ENCODE measurements at regions not wholly inside any gene's neighbourhood (a gene's known extent, or its start where the extent isn't known, plus 50 kb on each side); places are given as distances from the start of the nearest gene placed in this dataset.

DNA sequence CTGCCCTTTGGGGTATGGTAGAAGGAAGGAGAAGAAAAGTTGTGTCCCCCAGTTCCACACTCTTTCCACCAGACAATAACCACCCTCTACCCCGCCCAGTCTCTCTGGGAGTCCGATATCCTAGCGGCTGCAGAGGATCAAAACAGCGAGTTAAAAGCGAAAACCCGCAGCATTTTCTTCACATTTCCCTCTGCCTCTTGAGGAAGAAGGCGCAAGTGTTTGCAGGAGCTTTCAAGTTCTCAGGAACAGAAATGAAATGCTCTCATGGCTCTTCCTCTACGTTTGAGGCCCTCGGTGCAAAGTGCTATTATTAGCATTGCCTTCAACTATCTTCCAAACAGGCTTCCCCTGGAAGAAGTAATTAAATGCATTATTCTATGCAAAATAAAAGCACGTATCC is 52.2 kb upstream of the CCDC167 start:
- ATAC-seq (ENCODE audit: low read depth) (no peak), DNase-seq (no peak)
- ChIA-PET POLR2A (no interaction called here), CTCF (no interaction called here)
- no peak overlapping the region for H3K4me3 Mint-ChIP-seq
- no peaks in the 10 kb centered on the region for H3K9me3 Mint-ChIP-seq
- intact Hi-C loops (cut with micrococcal nuclease), result loop anchor here (2.0 to 5.0 kb wide), 2 partner anchors 15 to 265 kb away; partner anchors contain the start of gene ZFAND3
- H3K36me3 Mint-ChIP-seq (ENCODE audit: low read depth), result no peaks in the 10 kb centered on the region
- TF ChIP-seq, protein P1, sequence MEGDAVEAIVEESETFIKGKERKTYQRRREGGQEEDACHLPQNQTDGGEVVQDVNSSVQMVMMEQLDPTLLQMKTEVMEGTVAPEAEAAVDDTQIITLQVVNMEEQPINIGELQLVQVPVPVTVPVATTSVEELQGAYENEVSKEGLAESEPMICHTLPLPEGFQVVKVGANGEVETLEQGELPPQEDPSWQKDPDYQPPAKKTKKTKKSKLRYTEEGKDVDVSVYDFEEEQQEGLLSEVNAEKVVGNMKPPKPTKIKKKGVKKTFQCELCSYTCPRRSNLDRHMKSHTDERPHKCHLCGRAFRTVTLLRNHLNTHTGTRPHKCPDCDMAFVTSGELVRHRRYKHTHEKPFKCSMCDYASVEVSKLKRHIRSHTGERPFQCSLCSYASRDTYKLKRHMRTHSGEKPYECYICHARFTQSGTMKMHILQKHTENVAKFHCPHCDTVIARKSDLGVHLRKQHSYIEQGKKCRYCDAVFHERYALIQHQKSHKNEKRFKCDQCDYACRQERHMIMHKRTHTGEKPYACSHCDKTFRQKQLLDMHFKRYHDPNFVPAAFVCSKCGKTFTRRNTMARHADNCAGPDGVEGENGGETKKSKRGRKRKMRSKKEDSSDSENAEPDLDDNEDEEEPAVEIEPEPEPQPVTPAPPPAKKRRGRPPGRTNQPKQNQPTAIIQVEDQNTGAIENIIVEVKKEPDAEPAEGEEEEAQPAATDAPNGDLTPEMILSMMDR (IDR thresholded peaks at IDR 0.05), result no peak
- no peaks in the 10 kb centered on the region for H3K27me3 Mint-ChIP-seq
- peaks cover 81% of the 10 kb centered on the region for H3K4me1 Mint-ChIP-seq
- no peak overlapping the region for H3K27ac Mint-ChIP-seq

DNA sequence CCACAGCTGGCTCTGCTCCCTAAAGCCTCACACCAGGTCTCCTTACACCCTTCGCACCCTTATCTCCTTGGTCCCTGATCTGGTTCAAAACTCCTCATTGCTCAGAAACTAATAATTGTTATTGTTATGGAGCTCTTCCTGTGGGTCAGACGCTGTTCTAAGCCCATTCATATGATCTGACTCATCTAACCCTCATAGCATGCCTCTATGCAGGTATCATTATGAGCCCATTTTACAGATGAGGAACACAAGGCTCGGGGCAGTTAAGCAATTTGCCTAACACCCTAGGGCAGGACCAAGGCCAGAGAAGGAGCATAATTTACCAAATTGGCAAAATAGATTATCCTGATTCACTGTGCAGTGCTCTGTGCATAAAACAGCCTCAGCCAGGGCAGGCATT is 51.8 kb upstream of the CCDC167 start:
- ChIA-PET POLR2A (no interaction called here), CTCF (interaction anchor here (1.6 kb wide), 1 partner anchor 14 kb away, joined by 3 read pairs; no protein-coding TSS in a partner anchor)
- DNase-seq (no peak), ATAC-seq (ENCODE audit: low read depth) (no peak)
- Mint-ChIP-seq H3K9me3 (no peaks in the 10 kb centered on the region), H3K27me3 (no peaks in the 10 kb centered on the region), H3K36me3 (ENCODE audit: low read depth) (no peaks in the 10 kb centered on the region), H3K27ac (no peak overlapping the region), H3K4me3 (no peak overlapping the region), H3K4me1 (peaks cover 81% of the 10 kb centered on the region)
- intact Hi-C loops (cut with micrococcal nuclease), result loop anchor here (5.0 kb wide), 1 partner anchor 266 kb away; the partner anchor contains the start of gene ZFAND3
- TF ChIP-seq, protein P1 (IDR thresholded peaks at IDR 0.05), result no peak

DNA sequence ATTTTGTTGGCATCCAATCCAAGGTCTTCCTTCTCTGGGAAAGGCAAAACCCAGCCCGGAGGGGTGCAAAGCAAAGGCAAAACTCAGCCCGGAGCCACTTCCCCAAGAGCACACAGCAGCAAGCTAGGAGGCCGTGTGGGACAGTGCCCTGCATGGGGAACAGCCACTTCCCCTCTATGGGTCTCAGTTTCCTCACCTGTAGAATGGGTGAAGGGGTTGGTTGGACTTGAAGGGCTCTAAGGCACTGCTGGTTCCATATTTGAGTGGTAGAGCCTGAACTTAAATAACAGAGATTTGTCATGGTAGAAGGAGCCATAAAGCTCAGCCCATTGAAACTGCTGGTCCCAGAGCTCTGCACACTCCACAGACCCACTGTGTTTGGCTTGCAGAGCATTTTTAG is 51.3 kb upstream of the CCDC167 start:
- no peaks in the 10 kb centered on the region for H3K36me3 Mint-ChIP-seq (ENCODE audit: low read depth)
- DNase-seq (no peak), ATAC-seq (ENCODE audit: low read depth) (no peak)
- ChIA-PET POLR2A (no interaction called here), CTCF (interaction anchor here (1.6 kb wide), 1 partner anchor 15 kb away, joined by 3 read pairs; no protein-coding TSS in a partner anchor)
- H3K27ac Mint-ChIP-seq, result no peak overlapping the region
- TF ChIP-seq, protein P1 (IDR thresholded peaks at IDR 0.05), result no peak
- H3K27me3 Mint-ChIP-seq, result no peaks in the 10 kb centered on the region
- no peaks in the 10 kb centered on the region for H3K9me3 Mint-ChIP-seq
- intact Hi-C loops (cut with micrococcal nuclease), result loop anchor here (5.0 kb wide), 1 partner anchor 266 kb away; the partner anchor contains the start of gene ZFAND3
- H3K4me1 Mint-ChIP-seq, result peaks cover 81% of the 10 kb centered on the region
- H3K4me3 Mint-ChIP-seq, result no peak overlapping the region

GRCh38 chr6:37550191-37550831 is 50.6 kb upstream of the CCDC167 start:
- Mint-ChIP-seq H3K9me3 (no peaks in the 10 kb centered on the region), H3K27me3 (no peaks in the 10 kb centered on the region), H3K4me1 (peaks cover 81% of the 10 kb centered on the region), H3K4me3 (no peak overlapping the region), H3K36me3 (ENCODE audit: low read depth) (no peaks in the 10 kb centered on the region), H3K27ac (no peak overlapping the region)
- intact Hi-C loops (cut with micrococcal nuclease), result loop anchor here (5.0 kb wide), 1 partner anchor 267 kb away; the partner anchor contains the start of gene ZFAND3
- TF ChIP-seq, protein P1 (IDR thresholded peaks at IDR 0.05), result no peak
- DNase-seq, result no peak
- POLR2A ChIA-PET, result no interaction called here
- CTCF ChIA-PET, result interaction anchor here (1.6 kb wide), 1 partner anchor 16 kb away, joined by 3 read pairs; no protein-coding TSS in a partner anchor
- ATAC-seq (ENCODE audit: low read depth), result no peak

DNA sequence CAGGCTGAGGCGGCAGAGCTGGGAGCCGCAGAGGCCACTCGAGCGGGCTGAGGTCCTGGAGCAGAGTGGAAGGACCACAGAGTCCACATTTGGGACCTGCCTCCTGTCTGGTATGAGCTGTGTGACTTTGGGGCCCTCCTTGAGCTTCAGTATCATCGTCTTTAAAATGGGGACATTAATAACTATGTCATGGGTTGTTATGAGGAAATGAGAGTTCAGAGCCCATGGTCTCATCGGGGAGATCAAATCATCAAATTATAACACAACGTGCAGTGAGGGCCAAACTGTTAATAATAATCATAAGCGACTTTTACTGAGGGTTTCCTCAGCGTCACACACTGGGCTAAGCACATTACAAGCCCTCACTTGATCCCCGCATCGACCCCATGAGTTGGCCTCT is 49.9 kb upstream of the CCDC167 start:
- H3K4me3 Mint-ChIP-seq, result no peak overlapping the region
- TF ChIP-seq, protein P1 (IDR thresholded peaks at IDR 0.05), result no peak
- intact Hi-C loops (cut with micrococcal nuclease), result no loop called here

More for the DNA sequence above, 49.9 kb upstream of the CCDC167 start:
- Mint-ChIP-seq H3K27ac (peak overlapping the region; percentile 10), H3K27me3 (no peaks in the 10 kb centered on the region), H3K9me3 (no peaks in the 10 kb centered on the region), H3K4me1 (peaks cover 81% of the 10 kb centered on the region), H3K36me3 (ENCODE audit: low read depth) (no peaks in the 10 kb centered on the region)
- POLR2A ChIA-PET, result interaction anchor here (0.9 kb wide), 1 partner anchor 14 kb away, joined by 3 read pairs; no protein-coding TSS in a partner anchor
- DNase-seq (no peak), ATAC-seq (ENCODE audit: low read depth) (peak; percentile 16)
- CTCF ChIA-PET, result interaction anchor here (1.6 kb wide), 1 partner anchor 16 kb away, joined by 3 read pairs; no protein-coding TSS in a partner anchor

All from activated B cell treated with CpG ODN at 0.5 μM for 24 hours (primary cell).